Heart left ventricle (tissue), 16 donors: ENCODE measurements at regions not wholly inside any gene's neighbourhood (a gene's known extent, or its start where the extent isn't known, plus 50 kb on each side); places are given as distances from the start of the nearest gene placed in this dataset.

Experiments used
- ATAC-seq, 4 donors: fragments of 200-7000 bp; cut with Tn5 transposase; one replicate each; pipeline ENCODE4 v1.9.1; 2020 to 2022; ENCODE audit warnings: moderate library complexity in 4 of 4, mild to moderate bottlenecking in 3 of 4, moderate number of reproducible peaks in 1 of 4
- DNase-seq, 5 donors: peaks; one replicate each; pipeline ENCODE4 v3.0.0-alpha.2; 2020
- H3K27ac ChIP-seq, 12 donors: fragments of 200-600 bp; sonication (generic) in 4 of 12; one replicate each; pipeline versions ENCODE4 v1.5.0 to v1.8.0; 2016 to 2022; ENCODE audit warnings: mild to moderate bottlenecking in 2 of 12
- H3K27me3 ChIP-seq, 9 donors: fragments of 200-600 bp; sonication (generic) in 2 of 9; one replicate each; pipeline versions ENCODE4 v1.5.1 to v1.8.0; 2016 to 2022; ENCODE audit warnings: mild to moderate bottlenecking in 3 of 9
- H3K36me3 ChIP-seq, 9 donors: fragments of 200-600 bp; sonication (generic) in 2 of 9; one replicate each; pipeline versions ENCODE4 v1.5.0 to v1.8.0; 2018 to 2022; ENCODE audit warnings: mild to moderate bottlenecking in 2 of 9
- H3K4me1 ChIP-seq, 12 donors: fragments of 200-600 bp; sonication (generic) in 4 of 12; one replicate each; pipeline versions ENCODE4 v1.5.0 to v1.8.0; 2016 to 2022; ENCODE audit warnings: mild to moderate bottlenecking in 3 of 12
- H3K4me3 ChIP-seq, 12 donors: fragments of 200-600 bp; sonication (generic) in 4 of 12; one replicate each; pipeline versions ENCODE4 v1.5.0 to v1.8.0; 2017 to 2022; ENCODE audit warnings: mild to moderate bottlenecking in 9 of 12, moderate library complexity in 4 of 12
- H3K9me3 ChIP-seq, 12 donors: fragments of 200-600 bp; sonication (generic) in 4 of 12; one replicate each; pipeline versions ENCODE4 v1.5.0 to v1.8.0; 2016 to 2022; ENCODE audit warnings: mild to moderate bottlenecking in 1 of 12
- POLR2A ChIP-seq, 2 donors: fragments of 450-650 bp; IDR thresholded peaks; one replicate each; pipeline ENCODE4 v1.6.1; 2017; ENCODE audit warnings: antibody characterized with exemption in 2 of 2, mild to moderate bottlenecking in 2 of 2, moderate library complexity in 2 of 2
- WGBS, 4 donors: extraction: QIAGEN DNeasy Blood & Tissue Kit in 2 of 4; methylation state at CpG; one replicate each; pipeline versions ENCODE4 v1.1.5 to v1.1.7; 2013 to 2018; 5-methylcytosine and 5-hydroxymethylcytosine counted together
- intact Hi-C, 10 donors: fragments of 100-400 bp; cut with DNase I; formaldehyde crosslinking; loops; one replicate each; pipeline versions ENCODE4 v1.11.1 to v1.14.2; 2022
- TF ChIP-seq, protein P1 (sequence below), 12 donors: fragments of 200-600 bp; sonication (generic) in 4 of 12; IDR thresholded peaks; one replicate each; pipeline versions ENCODE4 v1.5.0 to v1.8.0; 2018 to 2022; ENCODE audit warnings: antibody characterized with exemption in 12 of 12, mild to moderate bottlenecking in 5 of 12
- donor health status: ischemic (EF 13 %, LVEDD 7.1; RV severe dilation, severe dysfunction).
- donor health status: healthy with polysubstance abuse.
- donor health status: DM: no; HTN: yes; CAD: no.
- donor health status: DM: no; HTN: no; CAD: no.
- donor health status: ischemic (EF 25% LVEDD 6.9; RV normal size, moderate dysfunction).
- donor health status: ischemic (EF 25% LVEDD 5.7; RV mildly dilated, moderate dysfunction).
- donor health status: healthy.
- donor health status: DM: yes; HTN: yes; CAD: no.
- donor health status: ischemic (EF 35%, LVEDD 5.7; RV mildly dilated, moderate dysfunction).
- donor health status: nonischemic (EF 11% LVEDD 7.7; RV severe dilation, severe dysfunction).
- donor health status: DM: yes; HTN: yes; CAD: no.
- donor health status: PGD.
- donor health status: ischemic (EF 29% LVEDD 5.4; RV normal size, mild dysfunction).
- donor health status: nonischemic (EF 23%, LVEDD 6.1; RV moderate dilation, normal function).

DNA sequence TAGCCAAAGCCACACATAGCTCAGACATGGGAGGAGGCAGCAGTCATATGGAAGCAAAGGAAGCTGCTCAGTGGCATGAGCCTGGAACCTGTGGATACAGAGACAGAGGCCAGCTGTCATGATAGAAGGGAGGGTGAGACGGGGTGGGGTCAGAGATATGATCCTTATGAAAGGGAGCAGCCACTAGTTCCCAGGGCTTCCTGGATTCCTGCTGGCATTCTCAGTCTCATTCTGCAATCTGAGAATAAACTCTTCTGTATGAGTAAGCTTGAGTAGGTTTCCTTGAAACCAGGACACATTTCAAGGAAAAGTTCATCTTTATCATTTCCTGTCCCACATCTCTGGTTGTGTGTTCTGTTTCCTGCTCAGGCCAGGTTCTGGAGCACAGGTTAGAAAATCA, 220.2 kb upstream of the SNX19 start:
- no peaks in the 10 kb centered on the region for H3K4me1 ChIP-seq
- H3K27ac ChIP-seq: no peak overlapping the region
- no peaks in the 10 kb centered on the region for H3K9me3 ChIP-seq
- no peak for TF ChIP-seq POLR2A (IDR thresholded peaks at IDR 0.05)
- TF ChIP-seq, protein P1, sequence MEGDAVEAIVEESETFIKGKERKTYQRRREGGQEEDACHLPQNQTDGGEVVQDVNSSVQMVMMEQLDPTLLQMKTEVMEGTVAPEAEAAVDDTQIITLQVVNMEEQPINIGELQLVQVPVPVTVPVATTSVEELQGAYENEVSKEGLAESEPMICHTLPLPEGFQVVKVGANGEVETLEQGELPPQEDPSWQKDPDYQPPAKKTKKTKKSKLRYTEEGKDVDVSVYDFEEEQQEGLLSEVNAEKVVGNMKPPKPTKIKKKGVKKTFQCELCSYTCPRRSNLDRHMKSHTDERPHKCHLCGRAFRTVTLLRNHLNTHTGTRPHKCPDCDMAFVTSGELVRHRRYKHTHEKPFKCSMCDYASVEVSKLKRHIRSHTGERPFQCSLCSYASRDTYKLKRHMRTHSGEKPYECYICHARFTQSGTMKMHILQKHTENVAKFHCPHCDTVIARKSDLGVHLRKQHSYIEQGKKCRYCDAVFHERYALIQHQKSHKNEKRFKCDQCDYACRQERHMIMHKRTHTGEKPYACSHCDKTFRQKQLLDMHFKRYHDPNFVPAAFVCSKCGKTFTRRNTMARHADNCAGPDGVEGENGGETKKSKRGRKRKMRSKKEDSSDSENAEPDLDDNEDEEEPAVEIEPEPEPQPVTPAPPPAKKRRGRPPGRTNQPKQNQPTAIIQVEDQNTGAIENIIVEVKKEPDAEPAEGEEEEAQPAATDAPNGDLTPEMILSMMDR (IDR thresholded peaks at IDR 0.05): no peak
- no peak for DNase-seq
- WGBS, 4 donors: 0 to 62% methylated on average over 1 of the region's 1 CpG; no CpG with 5 or more reads in 2 of the 4 donors
- H3K36me3 ChIP-seq: no peaks in the 10 kb centered on the region
- intact Hi-C loops: no loop called here
- no peak for ATAC-seq
- no peak overlapping the region for H3K4me3 ChIP-seq
- H3K27me3 ChIP-seq: peaks cover 0 to 7% (median 0%) of the 10 kb centered on the region in 9 donors

DNA sequence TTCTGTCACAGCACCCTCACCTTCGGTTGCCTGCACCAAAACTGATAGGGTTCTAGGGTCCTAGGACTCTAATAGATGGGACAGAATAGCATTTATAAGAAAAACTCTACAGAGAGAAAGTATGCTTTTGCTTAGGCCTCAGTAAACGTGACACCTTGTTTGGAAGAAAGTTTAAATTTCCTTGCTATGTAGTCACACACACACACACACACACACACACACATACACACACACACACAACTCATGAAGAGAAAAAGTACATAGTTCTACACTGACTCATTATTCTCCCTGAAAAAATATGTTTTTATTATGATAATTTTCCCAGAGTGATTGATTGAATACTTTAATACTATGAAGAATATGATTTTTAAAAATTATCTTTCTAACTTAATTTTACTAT, 220.8 kb upstream of the SNX19 start:
- Histone ChIP-seq H3K4me3 (no peak overlapping the region), H3K9me3 (no peaks in the 10 kb centered on the region), H3K27ac (no peak overlapping the region), H3K27me3 (peaks cover 0 to 7% (median 0%) of the 10 kb centered on the region in 9 donors), H3K36me3 (no peaks in the 10 kb centered on the region), H3K4me1 (no peaks in the 10 kb centered on the region)
- 66 to 79% (median 74%) methylated on average over 2 of the region's 2 CpGs for WGBS, 4 donors
- TF ChIP-seq, protein P1 (IDR thresholded peaks at IDR 0.05): no peak
- ATAC-seq: no peak
- no peak for DNase-seq
- intact Hi-C loops: no loop called here

DNA sequence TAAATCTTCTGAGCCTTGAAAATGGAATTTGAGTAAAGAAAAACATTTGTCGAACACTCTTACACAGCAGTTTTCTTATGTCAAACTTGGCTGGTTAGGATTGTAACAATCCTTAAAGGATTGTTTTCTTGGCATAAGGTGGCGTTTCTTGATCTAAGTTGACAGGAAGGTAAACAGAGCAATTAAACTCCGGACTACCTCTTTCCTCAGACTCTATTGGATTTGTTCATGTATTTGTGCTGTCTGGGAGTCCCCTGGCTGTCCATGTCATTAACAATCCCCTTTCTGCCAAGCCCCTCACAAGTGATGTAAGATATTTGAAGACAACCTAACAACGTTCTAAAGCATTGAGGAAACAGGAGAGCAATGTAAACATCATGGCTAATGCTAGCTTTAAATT, 222.5 kb upstream of the SNX19 start:
- DNase-seq: no peak
- Histone ChIP-seq H3K9me3 (no peaks in the 10 kb centered on the region), H3K4me3 (no peak overlapping the region), H3K27me3 (peaks cover 0 to 7% (median 0%) of the 10 kb centered on the region in 9 donors), H3K4me1 (no peaks in the 10 kb centered on the region), H3K27ac (no peak overlapping the region), H3K36me3 (no peaks in the 10 kb centered on the region)
- intact Hi-C loops: no loop called here
- ATAC-seq: no peak
- 49 to 67% (median 56%) methylated on average over 4 of the region's 4 CpGs for WGBS, 4 donors
- TF ChIP-seq POLR2A (IDR thresholded peaks at IDR 0.05): no peak
- TF ChIP-seq, protein P1 (IDR thresholded peaks at IDR 0.05): no peak

DNA sequence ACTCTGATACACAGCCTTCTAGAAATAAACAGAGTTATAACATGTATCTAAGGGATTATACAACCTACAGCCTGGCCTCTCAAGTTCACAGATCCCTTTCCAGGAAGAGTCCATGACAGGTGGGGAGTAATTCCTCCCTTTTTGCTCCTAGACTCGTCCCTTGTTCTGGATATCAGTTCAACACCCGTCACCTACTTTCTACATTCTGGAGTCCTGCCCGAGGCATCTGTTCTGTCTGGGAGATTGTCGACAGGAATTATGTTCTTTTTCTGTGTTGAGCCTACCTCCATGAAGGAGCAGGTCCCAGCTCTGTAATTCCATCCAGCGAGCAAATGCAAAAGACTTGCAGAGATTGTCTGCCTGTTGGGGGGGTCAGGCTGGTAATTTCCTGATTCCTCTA, 224.6 kb upstream of the NTM start:
- H3K27ac ChIP-seq: no peak overlapping the region
- 39 to 49% (median 42%) methylated on average over 5 of the region's 5 CpGs for WGBS, 4 donors

More for the DNA sequence above, 224.6 kb upstream of the NTM start:
- TF ChIP-seq POLR2A (IDR thresholded peaks at IDR 0.05): no peak
- TF ChIP-seq, protein P1 (IDR thresholded peaks at IDR 0.05): no peak
- intact Hi-C loops: no loop called here
- H3K4me1 ChIP-seq: no peaks in the 10 kb centered on the region
- DNase-seq: no peak
- H3K4me3 ChIP-seq: no peak overlapping the region
- H3K9me3 ChIP-seq: no peaks in the 10 kb centered on the region
- no peaks in the 10 kb centered on the region for H3K27me3 ChIP-seq
- H3K36me3 ChIP-seq: no peaks in the 10 kb centered on the region
- ATAC-seq: no peak
